Liver (tissue), 3 donors: ENCODE measurements at regions not wholly inside any gene's neighbourhood (a gene's known extent, or its start where the extent isn't known, plus 50 kb on each side); places are given as distances from the start of the nearest gene placed in this dataset.

Experiments
- CTCF ChIP-seq: fragments of 150-350 bp; IDR thresholded peaks from 2 replicates; pipeline ENCODE4 v1.5.1; 2017; ENCODE audit warnings: improper control_type of control experiment, low read depth, low read length; ENCODE audit not compliant: missing input control
- EGR1 ChIP-seq, 2 donors: IDR thresholded peaks; 2 replicates each; pipeline ENCODE4 v1.6.1; 2016 to 2018; ENCODE audit warnings: antibody characterized with exemption in 2 of 2, low read depth in 2 of 2
- GABPA ChIP-seq, 2 donors: IDR thresholded peaks in 1 of 2; conservative IDR thresholded peaks in 1 of 2; 2 replicates each; pipeline ENCODE4 v1.6.1; 2016; ENCODE audit warnings: antibody characterized with exemption in 2 of 2, mild to moderate bottlenecking in 1 of 2, moderate library complexity in 1 of 2
- MAX ChIP-seq: IDR thresholded peaks from 2 replicates; pipeline ENCODE4 v1.6.1; 2016; ENCODE audit warnings: antibody characterized with exemption
- RAD21 ChIP-seq, 2 donors: IDR thresholded peaks; 2 replicates each; pipeline ENCODE4 v1.6.1; 2016; ENCODE audit warnings: antibody characterized with exemption in 2 of 2, mild to moderate bottlenecking in 2 of 2
- REST ChIP-seq: IDR thresholded peaks from 2 replicates; pipeline ENCODE4 v1.6.1; 2016; ENCODE audit warnings: antibody characterized with exemption, mild to moderate bottlenecking
- RXRA ChIP-seq, 2 donors: IDR thresholded peaks; 2 replicates each; pipeline ENCODE4 v1.6.1; 2017 to 2018; ENCODE audit warnings: antibody characterized with exemption in 2 of 2, mild to moderate bottlenecking in 1 of 2
- TAF1 ChIP-seq: conservative IDR thresholded peaks from 2 replicates; pipeline ENCODE4 v1.6.1; 2016; ENCODE audit warnings: antibody characterized with exemption, mild to moderate bottlenecking
- ZBTB33 ChIP-seq: IDR thresholded peaks from 2 replicates; pipeline ENCODE4 v1.6.1; 2016; ENCODE audit warnings: antibody characterized with exemption
- donor health status: healthy.
- donor health status: healthy.

- TF ChIP-seq CTCF: no peak
- no peak for TF ChIP-seq TAF1
- TF ChIP-seq EGR1 (IDR thresholded peaks at IDR 0.05; ENCODE audit: low read depth in 2 of 2): no peak
- TF ChIP-seq ZBTB33: no peak
- TF ChIP-seq RXRA (IDR thresholded peaks at IDR 0.05): no peak
- no peak for TF ChIP-seq REST
- no peak for TF ChIP-seq MAX
- TF ChIP-seq GABPA (IDR thresholded peaks at IDR 0.05 in 1 of 2, conservative IDR thresholded peaks at IDR 0.05 in 1 of 2): no peak
- TF ChIP-seq RAD21 (IDR thresholded peaks at IDR 0.05): no peak
These were observed 51.8 kb upstream of the AFDN start for GRCh38 chr6:167774881-167775280.
